Ramos (cell line): ENCODE measurements at regions not wholly inside any gene's neighbourhood (a gene's known extent, or its start where the extent isn't known, plus 50 kb on each side); places are given as distances from the start of the nearest gene placed in this dataset.

Experiments
- in situ Hi-C: fragments of 300-500 bp; cut with MboI; formaldehyde crosslinking; loops from one replicate; pipeline ENCODE4 v1.14.3; 2022; ENCODE audit warnings: low sequenced_read_pairs; ENCODE audit not compliant: unreplicated experiment

DNA sequence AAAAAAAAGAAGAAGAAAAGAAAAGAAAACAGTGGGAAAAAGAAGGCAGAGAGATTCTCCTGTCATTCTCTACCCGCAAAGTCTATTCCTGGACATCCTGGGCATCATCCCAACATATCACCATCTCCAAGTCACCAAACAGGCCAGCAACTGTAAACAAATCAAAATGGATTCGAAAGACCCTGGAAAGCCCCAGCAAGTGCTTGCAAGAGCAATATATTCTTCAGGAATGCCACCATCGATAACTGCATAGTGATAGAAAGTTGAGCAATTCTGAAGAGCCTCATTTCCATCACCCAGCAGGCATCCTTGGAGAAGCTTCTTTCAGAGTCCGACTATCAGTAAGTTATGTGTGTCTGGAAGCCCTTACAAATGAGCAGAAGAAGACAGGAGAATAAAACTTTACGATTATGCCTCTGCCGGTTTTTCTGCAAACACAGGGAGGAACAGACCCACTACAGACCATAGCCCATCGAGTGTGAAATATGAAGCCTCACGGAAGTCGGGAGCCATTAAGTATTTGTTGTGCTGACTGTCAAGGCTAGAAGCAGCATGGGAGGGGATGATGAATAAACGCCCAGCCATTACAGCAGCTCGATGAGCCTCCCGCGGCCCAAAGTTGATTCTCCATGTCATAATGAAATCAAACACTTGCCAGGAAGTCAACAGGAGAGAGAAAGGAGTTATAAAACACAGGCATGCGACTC is 64.5 kb upstream of the SEC14L1 start:
- in situ Hi-C loops, result no loop called here

GRCh38 chr17:77083531-77083930 is 57.2 kb upstream of the SEC14L1 start:
- in situ Hi-C loops, result no loop called here

- in situ Hi-C loops, result no loop called here
These were observed 54.8 kb upstream of the SEC14L1 start for GRCh38 chr17:77085926-77086432.

DNA sequence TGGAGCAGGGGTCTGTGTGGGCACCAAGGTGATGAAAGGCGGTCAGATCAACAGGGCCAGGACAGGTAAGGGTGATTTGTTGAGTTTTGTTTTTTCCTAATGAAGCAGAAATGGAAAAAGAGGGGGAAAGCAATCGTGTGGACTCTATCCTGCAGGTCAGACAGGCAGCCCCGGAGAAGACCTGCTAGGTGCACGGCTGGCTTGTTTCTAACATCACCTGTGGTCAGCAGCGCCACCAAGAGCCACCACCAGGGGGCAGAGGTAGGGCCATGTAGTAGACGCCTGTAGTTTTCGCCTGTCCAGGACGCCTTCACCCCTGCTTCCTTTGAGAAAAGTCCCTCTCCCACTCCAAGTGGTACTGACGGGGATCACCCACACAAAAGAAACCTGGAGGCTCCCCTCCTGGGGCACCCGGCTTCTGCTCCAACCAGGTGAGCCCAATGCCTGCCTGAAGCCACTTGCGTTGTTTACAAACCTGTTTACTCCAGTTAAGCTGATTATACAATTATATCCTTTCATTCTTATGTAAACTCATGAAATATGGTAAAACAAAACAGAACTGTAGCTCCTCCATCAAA is 54.2 kb upstream of the SEC14L1 start:
- in situ Hi-C loops, result no loop called here

- in situ Hi-C loops, result no loop called here
These were observed 52.9 kb upstream of the SEC14L1 start for GRCh38 chr17:77087650-77088454.

DNA sequence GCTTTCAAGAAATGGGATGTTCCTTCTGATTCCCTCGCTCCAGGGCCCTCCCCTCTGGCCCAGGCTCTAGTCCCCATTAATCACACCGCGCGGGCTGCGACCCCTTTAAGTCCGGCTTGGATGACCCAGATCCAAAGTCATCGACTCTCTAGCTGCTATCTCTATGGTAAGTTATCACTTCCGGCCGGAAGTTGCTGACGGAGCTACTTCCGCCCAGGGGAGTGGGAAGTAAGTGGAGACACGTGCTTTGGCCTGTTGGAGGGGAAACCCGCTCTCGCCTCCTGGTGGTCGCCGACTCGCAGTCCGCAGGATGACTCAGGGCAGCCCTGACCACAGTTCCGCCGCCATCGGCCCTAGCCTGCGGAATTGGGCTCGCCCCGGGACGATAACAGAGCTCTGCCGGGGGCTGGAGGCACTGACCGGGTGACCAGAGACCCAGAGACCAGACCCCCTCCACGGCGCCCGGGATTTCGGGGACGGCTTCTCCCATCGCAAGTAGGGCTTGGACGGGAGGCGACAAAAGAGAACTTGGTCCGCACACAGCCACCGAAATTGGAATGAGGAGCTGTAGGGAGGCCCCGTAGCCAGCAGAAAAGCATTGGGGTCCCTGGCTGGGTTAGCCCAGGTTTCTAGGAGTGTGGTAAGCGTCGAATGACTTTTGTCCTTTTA is 52.2 kb upstream of the SEC14L1 start:
- in situ Hi-C loops, result no loop called here

DNA sequence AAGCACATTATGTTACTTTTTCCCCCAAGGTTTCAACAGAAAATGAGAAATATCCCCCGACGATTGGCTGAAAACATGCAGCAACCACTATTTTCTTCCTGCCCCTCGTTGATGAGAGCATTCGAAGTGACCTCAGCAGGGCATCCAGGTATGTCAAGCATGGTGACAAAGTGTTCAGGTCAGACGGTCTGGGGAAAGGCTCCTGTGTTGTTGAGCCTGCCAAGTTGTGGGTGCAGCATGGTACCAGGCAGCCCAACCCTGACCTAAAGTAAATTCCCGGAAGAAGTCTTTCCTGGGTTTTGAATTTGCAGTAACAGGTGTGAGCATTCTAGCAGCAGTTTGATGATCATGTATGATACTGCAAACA is 51.7 kb upstream of the SEC14L1 start:
- in situ Hi-C loops, result no loop called here

- in situ Hi-C loops, result loop anchor here (5.0 kb wide), 1 partner anchor 157 kb away; no protein-coding TSS in a partner anchor
These were observed 50.8 kb upstream of the SEC14L1 start for GRCh38 chr17:77089949-77090348.

DNA sequence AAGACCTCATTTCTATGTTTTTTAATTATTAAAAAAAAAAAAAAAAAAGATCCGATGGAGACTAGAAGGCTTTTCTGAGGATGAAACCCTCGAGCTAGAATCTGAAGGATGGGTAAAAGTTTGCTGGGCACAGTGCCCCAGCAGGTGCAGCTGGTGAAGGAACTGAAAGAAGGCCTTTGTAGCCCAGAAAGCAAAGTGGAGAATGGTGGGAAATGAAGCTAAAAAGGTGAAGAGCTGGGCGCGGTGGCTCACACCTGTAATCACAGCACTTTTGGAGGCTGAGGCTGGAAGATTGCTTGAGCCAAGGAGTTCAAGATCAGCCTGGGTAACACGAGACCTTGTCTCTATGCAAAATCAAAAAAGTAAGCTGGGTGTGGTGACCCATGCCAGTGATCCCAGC is 50.3 kb upstream of the SEC14L1 start:
- in situ Hi-C loops, result loop anchor here (5.0 kb wide), 1 partner anchor 157 kb away; no protein-coding TSS in a partner anchor
